ENCODE measurements at regions not wholly inside any gene's neighbourhood (a gene's known extent, or its start where the extent isn't known, plus 50 kb on each side); places are given as distances from the start of the nearest gene placed in this dataset.
"Not testable (repeated sequence)": the region's sequence is repeated elsewhere in the genome, so short reads cannot be mapped to it uniquely, and the experiment has no call there.

DNA sequence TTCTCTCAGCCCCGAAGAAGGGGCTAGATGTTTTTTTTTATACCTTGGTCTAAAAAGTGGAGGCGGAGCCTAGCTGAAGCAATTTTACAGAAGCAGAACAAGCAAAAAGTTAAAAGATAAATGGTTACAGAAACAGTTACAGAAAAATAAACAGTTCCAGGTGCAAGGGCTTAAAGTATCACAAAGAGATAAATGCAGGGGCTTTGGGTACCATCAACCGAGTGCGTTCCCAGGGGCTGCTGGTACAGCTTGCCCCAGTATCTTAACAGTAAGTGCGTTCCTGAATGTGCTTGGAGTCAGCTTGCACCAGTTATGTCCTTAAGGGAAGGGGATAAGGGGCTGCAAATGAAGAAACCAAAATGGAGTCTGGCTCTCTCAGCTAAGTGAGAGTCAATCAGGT, 173.9 kb upstream of the MBL2 start:
- Histone ChIP-seq H3K4me1 (ENCODE audit: control insufficient read depth in 1 of 2, insufficient read depth in 2 of 2, low read length in 2 of 2) (no peaks in the 10 kb centered on the region), H3K4me3 (replicated peaks in 1 of 3; ENCODE audit: low read depth in 2 of 3, low read length in 3 of 3) (no peak overlapping the region), H3K9me3 (replicated peaks in 1 of 2; ENCODE audit: control insufficient read depth in 1 of 2, insufficient read depth in 1 of 2, low read length in 2 of 2) (no peaks in the 10 kb centered on the region), H2AFZ (ENCODE audit: insufficient read depth, low read depth, low read length, poor library complexity, severe bottlenecking) (no peak overlapping the region), H3K36me3 (replicated peaks in 1 of 2; ENCODE audit: control insufficient read depth in 1 of 2, insufficient read depth in 2 of 2, low read length in 2 of 2) (no peaks in the 10 kb centered on the region), H3K9ac (ENCODE audit: insufficient read depth, low read length, poor library complexity, severe bottlenecking) (no peak overlapping the region), H4K20me1 (ENCODE audit: insufficient read depth, low read length) (no peaks in the 10 kb centered on the region), H3K79me2 (ENCODE audit: insufficient read depth, low read length) (no peaks in the 10 kb centered on the region), H3K27me3 (ENCODE audit: control insufficient read depth in 2 of 2, insufficient read depth in 2 of 2, low read length in 2 of 2) (no peaks in the 10 kb centered on the region), H3K4me2 (replicated peaks; ENCODE audit: extremely low read depth, low read length, poor library complexity, severe bottlenecking) (no peak overlapping the region), H3K27ac (ENCODE audit: low read depth in 1 of 2, low read length in 2 of 2) (no peak overlapping the region)
- Mint-ChIP-seq H3K36me3 (no peaks in the 10 kb centered on the region), H3K4me1 (peaks cover 5% of the 10 kb centered on the region), H3K27ac (no peak overlapping the region), H3K4me3 (no peak overlapping the region), H3K9me3 (peaks cover 0 to 4% (median 0%) of the 10 kb centered on the region in 7 donors), H3K27me3 (ENCODE audit: low read depth in 3 of 3) (peaks cover 0 to 8% (median 1%) of the 10 kb centered on the region in 3 donors)
- intact Hi-C loops (cut with micrococcal nuclease) = no loop called here
- DNase-seq = no peak
- WGBS (ENCODE audit: insufficient coverage) = 100% methylated on average over 4 of the region's 5 CpGs
- TF ChIP-seq, protein P1, sequence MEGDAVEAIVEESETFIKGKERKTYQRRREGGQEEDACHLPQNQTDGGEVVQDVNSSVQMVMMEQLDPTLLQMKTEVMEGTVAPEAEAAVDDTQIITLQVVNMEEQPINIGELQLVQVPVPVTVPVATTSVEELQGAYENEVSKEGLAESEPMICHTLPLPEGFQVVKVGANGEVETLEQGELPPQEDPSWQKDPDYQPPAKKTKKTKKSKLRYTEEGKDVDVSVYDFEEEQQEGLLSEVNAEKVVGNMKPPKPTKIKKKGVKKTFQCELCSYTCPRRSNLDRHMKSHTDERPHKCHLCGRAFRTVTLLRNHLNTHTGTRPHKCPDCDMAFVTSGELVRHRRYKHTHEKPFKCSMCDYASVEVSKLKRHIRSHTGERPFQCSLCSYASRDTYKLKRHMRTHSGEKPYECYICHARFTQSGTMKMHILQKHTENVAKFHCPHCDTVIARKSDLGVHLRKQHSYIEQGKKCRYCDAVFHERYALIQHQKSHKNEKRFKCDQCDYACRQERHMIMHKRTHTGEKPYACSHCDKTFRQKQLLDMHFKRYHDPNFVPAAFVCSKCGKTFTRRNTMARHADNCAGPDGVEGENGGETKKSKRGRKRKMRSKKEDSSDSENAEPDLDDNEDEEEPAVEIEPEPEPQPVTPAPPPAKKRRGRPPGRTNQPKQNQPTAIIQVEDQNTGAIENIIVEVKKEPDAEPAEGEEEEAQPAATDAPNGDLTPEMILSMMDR (IDR thresholded peaks at IDR 0.05) = no peak

DNA sequence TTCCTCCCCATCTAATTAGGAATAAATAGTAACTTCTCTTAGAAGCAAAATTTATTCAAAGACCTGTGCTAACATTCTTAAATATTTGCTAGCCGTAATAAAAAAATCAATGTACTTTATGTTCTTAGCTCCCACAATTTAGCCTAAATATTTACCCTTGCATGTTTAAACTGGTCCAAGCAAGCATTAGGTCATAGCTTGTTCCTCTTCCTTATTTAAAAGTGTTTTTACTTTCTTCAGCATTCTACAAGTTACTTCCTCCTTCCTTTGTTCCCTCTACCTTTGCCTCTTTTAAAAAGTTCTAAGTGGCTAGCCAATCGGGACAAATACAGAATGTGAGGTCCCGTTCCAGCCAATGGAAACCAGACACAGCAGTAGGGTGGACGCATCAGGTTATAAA, 172.9 kb upstream of the MBL2 start:
- H3K4me1 ChIP-seq (ENCODE audit: control insufficient read depth in 1 of 2, insufficient read depth in 2 of 2, low read length in 2 of 2); H3K9ac ChIP-seq (ENCODE audit: insufficient read depth, low read length, poor library complexity, severe bottlenecking); H3K27me3 ChIP-seq (ENCODE audit: control insufficient read depth in 2 of 2, insufficient read depth in 2 of 2, low read length in 2 of 2); H3K9me3 ChIP-seq (replicated peaks in 1 of 2; ENCODE audit: control insufficient read depth in 1 of 2, insufficient read depth in 1 of 2, low read length in 2 of 2); H3K27me3 Mint-ChIP-seq (ENCODE audit: low read depth in 3 of 3); H3K27ac Mint-ChIP-seq; H3K36me3 Mint-ChIP-seq; H3K4me2 ChIP-seq (replicated peaks; ENCODE audit: extremely low read depth, low read length, poor library complexity, severe bottlenecking); H3K4me3 ChIP-seq (replicated peaks in 1 of 3; ENCODE audit: low read depth in 2 of 3, low read length in 3 of 3); H4K20me1 ChIP-seq (ENCODE audit: insufficient read depth, low read length); H2AFZ ChIP-seq (ENCODE audit: insufficient read depth, low read depth, low read length, poor library complexity, severe bottlenecking); DNase-seq; H3K4me3 Mint-ChIP-seq; H3K79me2 ChIP-seq (ENCODE audit: insufficient read depth, low read length); H3K4me1 Mint-ChIP-seq; intact Hi-C loops (cut with micrococcal nuclease); H3K27ac ChIP-seq (ENCODE audit: low read depth in 1 of 2, low read length in 2 of 2); H3K9me3 Mint-ChIP-seq; H3K36me3 ChIP-seq (replicated peaks in 1 of 2; ENCODE audit: control insufficient read depth in 1 of 2, insufficient read depth in 2 of 2, low read length in 2 of 2): not testable (repeated sequence)
- WGBS (ENCODE audit: insufficient coverage) = 81% methylated on average over 3 of the region's 4 CpGs
